ENCODE measurements at regions not wholly inside any gene's neighbourhood (a gene's known extent, or its start where the extent isn't known, plus 50 kb on each side); places are given as distances from the start of the nearest gene placed in this dataset.
A peak's percentile ranks its signal among the peaks of the same experiment; 100 is the strongest.

DNA sequence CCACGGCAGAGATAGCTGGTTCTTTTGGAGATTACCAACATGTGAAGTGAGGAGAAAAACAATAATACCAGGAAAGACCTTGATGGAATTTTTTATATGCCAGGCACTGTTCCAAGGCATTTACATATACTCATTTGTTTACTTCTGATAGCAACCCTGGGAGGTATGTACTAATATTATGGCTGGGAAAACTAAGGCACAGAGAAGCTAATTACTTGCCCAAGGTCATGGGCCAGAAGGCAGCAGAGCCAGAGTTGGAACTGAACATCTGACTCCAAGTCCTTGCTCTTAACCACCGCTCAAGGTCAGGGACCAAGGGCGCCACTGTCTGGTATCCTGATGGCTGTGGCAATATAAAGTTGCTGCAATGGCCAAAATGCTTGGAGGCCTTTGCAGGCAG is 97.0 kb upstream of the KCNG1 start:
- TF ChIP-seq, protein P1, sequence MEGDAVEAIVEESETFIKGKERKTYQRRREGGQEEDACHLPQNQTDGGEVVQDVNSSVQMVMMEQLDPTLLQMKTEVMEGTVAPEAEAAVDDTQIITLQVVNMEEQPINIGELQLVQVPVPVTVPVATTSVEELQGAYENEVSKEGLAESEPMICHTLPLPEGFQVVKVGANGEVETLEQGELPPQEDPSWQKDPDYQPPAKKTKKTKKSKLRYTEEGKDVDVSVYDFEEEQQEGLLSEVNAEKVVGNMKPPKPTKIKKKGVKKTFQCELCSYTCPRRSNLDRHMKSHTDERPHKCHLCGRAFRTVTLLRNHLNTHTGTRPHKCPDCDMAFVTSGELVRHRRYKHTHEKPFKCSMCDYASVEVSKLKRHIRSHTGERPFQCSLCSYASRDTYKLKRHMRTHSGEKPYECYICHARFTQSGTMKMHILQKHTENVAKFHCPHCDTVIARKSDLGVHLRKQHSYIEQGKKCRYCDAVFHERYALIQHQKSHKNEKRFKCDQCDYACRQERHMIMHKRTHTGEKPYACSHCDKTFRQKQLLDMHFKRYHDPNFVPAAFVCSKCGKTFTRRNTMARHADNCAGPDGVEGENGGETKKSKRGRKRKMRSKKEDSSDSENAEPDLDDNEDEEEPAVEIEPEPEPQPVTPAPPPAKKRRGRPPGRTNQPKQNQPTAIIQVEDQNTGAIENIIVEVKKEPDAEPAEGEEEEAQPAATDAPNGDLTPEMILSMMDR (IDR thresholded peaks at IDR 0.05; ENCODE audit: insufficient read depth, low read depth, low read length, missing control alignments), result no peak
- no peak overlapping the region for H3K4me3 ChIP-seq (ENCODE audit: low read length)
- no peak for DNase-seq (ENCODE audit: low read depth)

DNA sequence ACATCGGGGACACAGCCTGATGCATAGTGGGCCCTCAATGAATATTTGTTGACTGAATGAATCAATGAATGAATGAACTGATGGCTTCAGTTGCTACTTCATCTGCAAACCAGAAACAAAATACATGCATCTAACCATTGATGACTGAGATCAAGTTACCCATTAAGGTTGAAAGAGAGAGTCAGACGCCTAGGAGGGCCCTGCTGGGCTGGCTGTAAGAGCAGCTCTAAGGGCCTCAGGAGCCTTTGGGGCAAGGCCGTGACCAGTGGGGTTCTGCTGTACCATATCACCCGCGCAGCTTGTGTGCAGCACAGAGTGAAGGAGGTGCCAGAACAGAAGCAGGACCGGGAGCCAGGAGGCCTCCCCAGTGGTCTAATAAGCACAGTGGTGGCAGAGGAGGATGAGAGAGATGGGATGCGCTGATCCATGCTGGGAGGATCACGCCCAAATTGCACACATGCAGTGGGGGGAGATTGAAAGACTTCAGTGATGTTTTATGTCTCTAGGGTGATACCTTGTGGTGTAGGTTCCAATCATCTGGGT is 96.1 kb upstream of the KCNG1 start:
- TF ChIP-seq, protein P1 (IDR thresholded peaks at IDR 0.05; ENCODE audit: insufficient read depth, low read depth, low read length, missing control alignments), result no peak
- H3K4me3 ChIP-seq (ENCODE audit: low read length), result no peak overlapping the region
- DNase-seq (ENCODE audit: low read depth), result no peak

DNA sequence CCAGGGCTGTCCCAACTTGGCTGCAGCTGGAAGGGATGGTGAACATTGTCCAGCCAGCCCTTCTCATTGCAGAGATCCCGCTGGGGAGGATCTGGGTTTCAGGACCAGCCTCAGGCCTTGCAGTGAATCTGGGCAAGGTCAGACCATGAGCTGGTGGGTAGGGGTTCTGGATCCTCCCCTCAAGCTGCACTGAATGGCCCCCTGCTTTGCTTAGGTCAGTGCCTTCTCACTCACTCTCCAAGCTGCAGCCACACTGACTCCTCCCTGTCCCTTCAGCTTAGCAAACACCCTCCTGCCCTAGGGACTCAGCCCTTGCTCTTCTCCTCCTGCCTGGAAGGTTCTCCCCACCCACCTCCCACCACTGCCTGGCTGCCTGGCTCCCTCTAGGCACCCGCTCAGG is 95.3 kb upstream of the KCNG1 start:
- no peak overlapping the region for H3K4me3 ChIP-seq (ENCODE audit: low read length)
- DNase-seq (ENCODE audit: low read depth), result no peak
- TF ChIP-seq, protein P1 (IDR thresholded peaks at IDR 0.05; ENCODE audit: insufficient read depth, low read depth, low read length, missing control alignments), result no peak

DNA sequence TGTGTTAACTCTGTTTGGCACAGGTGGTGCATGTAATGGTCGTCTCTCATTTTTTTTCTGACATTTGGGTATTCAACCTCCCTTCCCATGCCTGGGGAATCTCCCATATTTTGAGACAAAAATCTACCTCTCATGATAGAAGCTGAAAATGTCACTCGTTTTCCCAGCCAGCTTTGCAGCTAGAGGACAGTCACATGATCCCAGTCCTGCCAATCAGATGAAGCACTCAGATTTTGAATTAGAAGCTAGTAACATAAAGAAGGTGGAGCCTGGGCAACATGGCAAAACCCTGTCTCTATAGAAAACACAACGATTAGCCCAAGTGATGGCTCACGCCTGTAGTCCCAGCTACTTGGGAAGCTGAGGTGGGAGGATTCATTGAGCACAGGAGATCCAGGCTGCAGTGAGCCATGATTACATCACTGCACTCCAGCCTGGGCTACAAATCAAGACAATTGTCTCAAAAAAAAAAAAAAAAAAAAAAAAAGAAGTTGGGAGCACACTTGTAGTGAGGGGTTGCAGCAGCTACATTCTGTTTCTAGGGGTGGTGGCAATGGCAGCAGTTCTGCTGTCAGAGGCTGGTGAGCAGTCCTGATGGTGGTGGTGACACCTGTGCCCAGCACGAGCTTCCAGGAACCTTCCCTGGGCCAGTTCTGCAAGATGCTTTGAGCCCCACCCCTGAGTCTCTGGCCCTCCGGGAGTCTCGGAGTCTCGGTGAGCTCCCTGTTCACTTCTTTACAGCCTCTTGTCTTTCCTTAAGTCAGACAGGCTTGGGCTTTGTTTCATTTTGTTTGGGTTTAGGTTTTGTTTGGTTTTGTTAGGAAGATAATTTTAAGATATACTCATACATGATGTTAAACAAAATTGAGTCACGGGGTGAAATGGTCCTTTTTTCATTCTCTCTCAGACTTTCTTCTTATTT is 94.1 kb upstream of the KCNG1 start:
- peak; percentile 83 for DNase-seq (ENCODE audit: low read depth)
- H3K4me3 ChIP-seq (ENCODE audit: low read length), result no peak overlapping the region
- TF ChIP-seq, protein P1 (IDR thresholded peaks at IDR 0.05; ENCODE audit: insufficient read depth, low read depth, low read length, missing control alignments), result no peak

DNA sequence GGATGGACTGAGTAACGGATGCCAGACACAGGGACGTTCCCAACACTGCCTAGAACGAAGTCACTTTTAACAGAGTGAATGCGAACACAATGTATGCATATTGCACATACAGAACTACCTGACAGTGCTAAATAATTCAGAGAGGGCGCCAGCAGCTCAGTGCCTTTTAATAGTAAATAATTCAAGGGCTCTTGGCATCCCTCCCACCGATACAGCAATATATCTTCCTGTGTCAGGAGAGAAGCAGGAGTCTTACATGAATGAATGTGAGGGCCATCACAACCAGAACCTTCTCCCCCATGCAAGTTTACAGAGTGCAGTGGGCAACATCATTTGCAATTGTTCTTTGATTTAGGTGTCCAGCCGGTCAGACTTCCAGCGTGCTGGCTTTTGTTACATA is 88.4 kb upstream of the KCNG1 start:
- DNase-seq (ENCODE audit: low read depth), result no peak
- TF ChIP-seq, protein P1 (IDR thresholded peaks at IDR 0.05; ENCODE audit: insufficient read depth, low read depth, low read length, missing control alignments), result no peak
- H3K4me3 ChIP-seq (ENCODE audit: low read length), result no peak overlapping the region

DNA sequence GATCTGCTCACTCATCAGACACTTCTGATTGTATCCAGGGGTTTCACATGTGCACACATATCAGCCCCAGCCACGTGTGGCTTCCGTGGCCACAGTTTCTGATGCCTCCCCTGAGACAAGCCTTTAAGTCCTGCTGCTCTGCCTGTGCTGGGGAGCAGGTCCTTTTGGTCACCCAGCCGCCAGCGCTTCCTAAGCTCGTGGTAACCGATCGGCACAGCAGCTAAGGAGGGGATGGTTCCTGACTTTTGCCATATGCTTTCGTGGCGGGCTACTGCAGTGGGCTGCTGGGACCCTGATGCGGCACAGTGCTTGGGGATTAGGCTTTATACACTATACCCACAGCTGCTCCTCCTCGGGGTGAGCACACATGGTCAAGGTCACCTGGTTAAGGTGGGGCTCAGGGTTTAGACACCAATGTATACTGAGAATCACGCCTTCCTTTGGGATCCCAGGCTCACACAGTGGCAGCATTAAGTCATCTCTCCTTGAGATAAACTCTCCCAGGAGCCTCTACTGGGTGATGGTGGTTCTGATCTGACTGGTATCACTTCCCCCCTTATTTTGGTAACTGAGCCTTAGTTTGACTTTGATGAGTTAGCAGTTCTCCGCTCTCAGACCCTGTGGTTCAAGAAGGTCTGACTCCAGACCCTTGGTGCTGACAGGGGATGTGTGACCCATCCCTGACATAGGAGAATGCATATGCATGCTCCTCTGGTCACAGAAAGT is 85.9 kb upstream of the KCNG1 start:
- no peak overlapping the region for H3K4me3 ChIP-seq (ENCODE audit: low read length)
- TF ChIP-seq, protein P1 (IDR thresholded peaks at IDR 0.05; ENCODE audit: insufficient read depth, low read depth, low read length, missing control alignments), result no peak
- DNase-seq (ENCODE audit: low read depth), result no peak

Measured in epithelial cell of esophagus (primary cell).